Skeletal muscle tissue (tissue), 3 donors: ENCODE measurements at regions not wholly inside any gene's neighbourhood (a gene's known extent, or its start where the extent isn't known, plus 50 kb on each side); places are given as distances from the start of the nearest gene placed in this dataset.

Source experiments
- H3K27ac ChIP-seq: one replicate; pipeline ENCODE4 v1.7.0; 2013; ENCODE audit warnings: mild to moderate bottlenecking, low read depth, low read length, inconsistent platforms
- H3K27me3 ChIP-seq, 3 donors: one replicate each; pipeline ENCODE4 v1.7.0; 2013; ENCODE audit warnings: low read length in 3 of 3; ENCODE audit not compliant: control insufficient read depth in 3 of 3, insufficient read depth in 3 of 3
- H3K36me3 ChIP-seq, 3 donors: one replicate each; pipeline ENCODE4 v1.7.0; 2013; ENCODE audit warnings: low read length in 3 of 3; ENCODE audit not compliant: control insufficient read depth in 3 of 3, insufficient read depth in 3 of 3
- H3K4me1 ChIP-seq, 3 donors: one replicate each; pipeline ENCODE4 v1.7.0; 2013; ENCODE audit warnings: low read length in 3 of 3, mild to moderate bottlenecking in 3 of 3; ENCODE audit not compliant: control insufficient read depth in 3 of 3, insufficient read depth in 3 of 3
- H3K4me3 ChIP-seq, 3 donors: one replicate each; pipeline ENCODE4 v1.7.0; 2013; ENCODE audit warnings: low read length in 3 of 3
- H3K9ac ChIP-seq, 3 donors: one replicate each; pipeline ENCODE4 v1.7.0; 2013; ENCODE audit warnings: low read length in 3 of 3, mild to moderate bottlenecking in 3 of 3, moderate library complexity in 2 of 3, low read depth in 1 of 3
- H3K9me3 ChIP-seq, 3 donors: one replicate each; pipeline ENCODE4 v1.7.0; 2013; ENCODE audit warnings: low read length in 3 of 3; ENCODE audit not compliant: control insufficient read depth in 3 of 3
- donor health status: Osteomylitis.

DNA sequence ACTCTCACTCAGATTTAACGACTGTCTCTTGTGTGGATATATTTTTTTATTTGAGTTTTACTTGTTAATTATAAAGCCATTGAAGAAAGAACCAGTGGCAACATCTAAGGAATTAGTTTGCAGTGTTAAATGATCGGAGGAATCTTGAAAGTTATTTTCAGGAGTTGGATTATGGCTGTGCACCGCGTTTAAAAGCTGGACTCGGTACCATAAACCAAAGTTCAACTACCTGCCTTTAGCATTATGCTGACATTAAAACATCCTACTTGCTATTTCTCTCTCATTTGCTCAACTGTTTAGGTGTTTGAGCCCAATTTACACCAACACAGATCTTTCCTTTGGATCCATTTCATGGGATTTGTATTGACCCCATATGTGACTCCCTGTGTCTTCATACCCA is 289.4 kb upstream of the SASH1 start:
- no peak overlapping the region for H3K9ac ChIP-seq
- H3K4me3 ChIP-seq = no peak overlapping the region

DNA sequence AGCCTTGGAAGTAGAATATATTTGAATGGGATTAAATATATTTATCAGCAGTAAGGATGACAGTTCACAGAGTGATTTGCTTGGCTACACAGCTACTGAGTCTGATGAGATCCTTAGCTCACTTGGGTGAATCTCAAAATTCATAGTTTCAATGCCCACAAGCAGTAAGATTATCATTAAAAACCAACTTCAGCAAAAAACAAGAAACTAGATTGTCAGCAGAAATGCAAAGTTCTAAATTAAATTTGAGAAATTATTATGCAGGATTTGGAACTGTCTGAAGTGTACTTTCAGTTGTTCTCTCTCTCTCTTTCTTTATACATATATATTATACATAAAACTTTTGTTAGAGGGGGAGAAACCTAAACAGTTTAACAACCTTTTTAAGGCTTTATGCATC is 288.8 kb upstream of the SASH1 start:
- Histone ChIP-seq H3K4me1 (no peaks in the 10 kb centered on the region), H3K27me3 (no peaks in the 10 kb centered on the region), H3K27ac (no peak overlapping the region), H3K36me3 (no peaks in the 10 kb centered on the region), H3K4me3 (no peak overlapping the region), H3K9me3 (peaks cover 0 to 3% (median 2%) of the 10 kb centered on the region in 3 donors), H3K9ac (no peak overlapping the region)

More for the DNA sequence above, 289.4 kb upstream of the SASH1 start:
- Histone ChIP-seq H3K36me3 (no peaks in the 10 kb centered on the region), H3K27me3 (no peaks in the 10 kb centered on the region), H3K9me3 (peaks cover 0 to 3% (median 2%) of the 10 kb centered on the region in 3 donors), H3K4me1 (no peaks in the 10 kb centered on the region), H3K27ac (no peak overlapping the region)

DNA sequence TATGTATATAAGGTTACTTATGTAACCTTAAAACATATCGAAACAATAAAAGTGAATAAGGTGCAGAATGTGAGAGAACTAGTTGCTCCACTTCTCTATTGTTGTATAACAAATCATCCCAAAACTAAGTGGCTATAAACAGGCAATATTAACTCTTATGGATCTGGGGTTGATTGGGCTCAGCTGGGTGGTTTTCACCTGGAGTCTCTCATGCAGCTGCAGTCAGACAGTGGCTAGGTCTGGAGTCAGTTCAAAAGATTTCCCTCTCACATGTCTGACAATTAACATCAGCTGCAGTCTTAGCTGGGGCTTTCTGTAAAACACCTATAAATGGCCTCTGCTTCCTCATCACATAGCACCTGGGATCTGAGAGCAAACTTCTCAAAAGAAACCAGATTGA is 288.4 kb upstream of the SASH1 start:
- H3K27me3 ChIP-seq = no peaks in the 10 kb centered on the region
- peaks cover 0 to 3% (median 2%) of the 10 kb centered on the region in 3 donors for H3K9me3 ChIP-seq
- no peak overlapping the region for H3K27ac ChIP-seq
- no peak overlapping the region for H3K4me3 ChIP-seq
- no peaks in the 10 kb centered on the region for H3K4me1 ChIP-seq
- no peak overlapping the region for H3K9ac ChIP-seq
- no peaks in the 10 kb centered on the region for H3K36me3 ChIP-seq

DNA sequence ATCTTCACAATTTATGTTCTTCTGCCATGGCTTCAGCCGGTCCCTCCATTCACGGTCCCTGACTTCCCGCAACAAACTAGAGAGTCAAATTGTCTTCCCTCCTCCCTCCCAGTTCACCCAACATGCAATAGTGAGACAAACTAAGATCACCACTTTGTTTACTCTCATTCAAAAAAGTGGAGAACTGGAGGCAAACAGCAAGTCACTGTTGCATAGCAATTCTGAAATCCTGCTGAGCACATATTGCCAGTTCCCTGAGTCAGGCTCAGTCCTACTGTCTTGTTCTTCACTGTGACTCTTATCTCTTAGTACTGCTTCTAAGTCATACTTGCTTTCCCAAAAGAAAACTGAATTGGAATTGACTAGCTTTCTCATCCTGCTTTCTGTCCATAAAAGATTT is 287.2 kb upstream of the SASH1 start:
- Histone ChIP-seq H3K9me3 (peaks cover 0 to 3% (median 2%) of the 10 kb centered on the region in 3 donors), H3K27ac (no peak overlapping the region), H3K4me1 (no peaks in the 10 kb centered on the region), H3K4me3 (no peak overlapping the region), H3K27me3 (no peaks in the 10 kb centered on the region), H3K36me3 (no peaks in the 10 kb centered on the region), H3K9ac (no peak overlapping the region)

DNA sequence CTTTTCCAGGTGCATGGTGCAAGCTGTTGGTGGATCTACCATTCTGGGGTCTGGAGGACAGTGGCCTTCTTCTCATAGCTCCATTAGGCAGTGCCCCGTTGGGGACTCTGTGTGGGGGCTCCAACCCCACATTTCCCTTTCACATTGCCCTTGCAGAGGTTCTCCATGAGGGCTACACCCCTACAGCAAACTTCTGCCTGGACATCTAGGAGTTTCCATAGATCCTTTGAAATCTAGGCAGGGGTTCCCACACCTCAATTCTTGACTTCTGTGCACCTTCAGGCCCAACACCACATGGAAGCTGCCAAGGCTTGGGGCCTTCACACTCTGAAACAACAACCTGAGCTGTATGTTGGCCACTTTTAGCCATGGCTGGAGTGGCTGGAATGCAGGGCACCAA is 282.8 kb upstream of the SASH1 start:
- no peaks in the 10 kb centered on the region for H3K36me3 ChIP-seq
- H3K4me1 ChIP-seq = no peaks in the 10 kb centered on the region
- H3K4me3 ChIP-seq = no peak overlapping the region
- H3K27ac ChIP-seq = no peak overlapping the region
- H3K9me3 ChIP-seq = no peaks in the 10 kb centered on the region
- H3K27me3 ChIP-seq = no peaks in the 10 kb centered on the region
- no peak overlapping the region for H3K9ac ChIP-seq

DNA sequence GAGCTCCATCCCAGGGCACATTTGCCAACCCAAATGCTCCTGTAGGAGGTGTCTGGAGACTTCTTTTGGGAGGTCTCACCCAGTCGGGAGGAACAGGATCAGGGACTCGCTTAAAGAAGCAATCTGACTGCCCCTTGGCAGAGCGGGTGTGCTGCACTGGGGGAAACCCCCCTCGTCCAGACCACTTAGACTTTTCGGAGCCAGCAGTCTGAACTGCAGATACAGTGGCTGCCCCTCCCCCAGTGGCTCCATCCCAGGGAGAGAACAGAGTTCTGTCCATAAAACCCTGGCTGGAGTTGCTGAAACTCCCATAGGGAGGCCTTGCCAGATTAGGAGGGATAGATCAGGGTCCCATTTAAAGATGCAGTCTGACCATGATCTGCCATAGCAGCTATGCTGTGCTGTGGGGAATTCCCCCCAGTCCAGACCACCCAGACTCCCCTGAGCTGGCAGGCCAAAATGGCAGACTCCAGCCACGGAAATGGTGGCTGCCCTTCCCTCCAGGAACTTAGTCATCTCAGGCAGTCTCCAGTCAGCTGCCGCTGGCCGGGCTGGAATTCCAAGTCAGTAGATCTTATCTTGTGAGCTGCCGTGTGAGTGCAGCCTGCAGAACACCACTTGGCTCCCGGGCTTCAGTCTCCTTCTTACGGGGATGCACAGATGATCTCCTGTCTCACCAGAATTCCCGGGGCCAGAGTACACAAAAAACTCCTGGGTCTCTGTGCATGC is 278.1 kb upstream of the SASH1 start:
- H3K9me3 ChIP-seq = no peaks in the 10 kb centered on the region
- no peak overlapping the region for H3K27ac ChIP-seq
- H3K36me3 ChIP-seq = no peaks in the 10 kb centered on the region
- no peaks in the 10 kb centered on the region for H3K27me3 ChIP-seq
- H3K4me3 ChIP-seq = no peak overlapping the region
- no peaks in the 10 kb centered on the region for H3K4me1 ChIP-seq
- no peak overlapping the region for H3K9ac ChIP-seq

DNA sequence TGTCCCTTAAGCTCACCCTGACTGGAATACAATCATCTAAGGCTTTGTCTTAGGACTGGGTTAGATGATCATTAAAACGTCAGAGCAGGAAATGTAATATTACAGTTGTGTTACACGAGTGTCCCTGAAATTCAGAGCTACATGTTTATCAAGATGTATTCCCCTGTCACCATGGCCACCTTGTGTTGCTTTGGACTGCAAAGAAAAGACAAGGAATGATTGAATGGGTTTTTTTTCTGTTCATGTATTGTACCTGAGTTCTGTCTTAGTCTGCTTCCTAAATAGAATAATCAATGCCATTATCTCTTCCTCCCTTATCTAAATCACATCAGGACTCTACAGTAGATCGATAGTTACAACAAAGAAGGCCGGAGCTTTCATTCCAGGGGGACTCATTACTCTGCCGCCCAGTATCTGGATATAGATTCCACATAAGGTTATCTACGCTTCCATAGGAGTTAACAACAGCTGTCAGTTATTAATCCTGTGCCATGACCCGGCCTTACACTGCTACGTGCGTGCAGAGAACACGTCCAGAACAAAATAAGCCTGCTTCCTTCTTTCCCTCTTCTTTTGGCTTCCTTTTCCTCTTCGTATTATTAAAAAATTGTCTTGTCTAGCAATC is 274.1 kb upstream of the SASH1 start:
- Histone ChIP-seq H3K27ac (no peak overlapping the region), H3K9ac (no peak overlapping the region), H3K4me1 (no peaks in the 10 kb centered on the region), H3K36me3 (no peaks in the 10 kb centered on the region), H3K27me3 (no peaks in the 10 kb centered on the region), H3K4me3 (no peak overlapping the region), H3K9me3 (no peaks in the 10 kb centered on the region)

DNA sequence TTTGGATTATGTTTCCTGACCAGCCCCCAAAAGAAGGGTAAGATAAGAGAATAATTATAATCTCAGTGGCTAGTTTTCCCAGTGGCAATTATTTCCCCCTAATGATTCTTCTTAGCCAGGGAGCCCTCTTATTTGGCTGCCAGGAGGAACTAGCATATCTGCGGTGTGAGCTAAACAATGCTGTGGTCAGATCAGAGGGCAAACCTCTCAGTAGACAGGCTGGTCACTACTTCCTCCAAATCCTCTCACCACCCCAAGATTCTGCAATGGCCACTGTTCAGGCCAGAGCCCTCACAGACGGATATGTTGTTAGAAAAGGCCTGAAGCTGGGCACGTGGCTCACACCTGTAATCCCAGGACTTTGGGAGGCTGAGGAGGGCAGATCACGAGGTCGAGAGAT is 273.4 kb upstream of the SASH1 start:
- Histone ChIP-seq H3K27me3 (no peaks in the 10 kb centered on the region), H3K9ac (no peak overlapping the region), H3K9me3 (no peaks in the 10 kb centered on the region), H3K4me3 (no peak overlapping the region), H3K27ac (no peak overlapping the region), H3K4me1 (no peaks in the 10 kb centered on the region), H3K36me3 (no peaks in the 10 kb centered on the region)

DNA sequence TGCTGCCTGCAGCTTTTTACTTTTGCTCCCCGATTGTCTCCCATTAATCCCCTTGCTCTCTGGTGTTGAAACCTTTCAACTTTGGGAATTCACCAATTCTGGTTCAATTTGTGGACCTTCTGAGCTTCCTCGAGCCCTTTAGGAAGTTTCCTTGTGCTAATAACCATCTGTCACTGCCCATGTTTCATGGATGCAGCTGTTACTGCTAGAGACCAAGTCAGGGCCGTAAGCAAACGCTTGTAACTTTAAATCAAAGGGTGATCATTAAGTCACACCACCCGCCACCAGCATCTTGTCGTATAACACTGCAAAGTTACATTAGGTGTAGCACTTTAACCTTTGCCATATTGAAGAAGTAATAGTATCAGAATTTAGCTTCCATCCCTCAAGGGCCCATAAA is 268.3 kb upstream of the SASH1 start:
- no peak overlapping the region for H3K4me3 ChIP-seq
- no peaks in the 10 kb centered on the region for H3K36me3 ChIP-seq
- no peaks in the 10 kb centered on the region for H3K4me1 ChIP-seq
- H3K9me3 ChIP-seq = no peaks in the 10 kb centered on the region
- no peaks in the 10 kb centered on the region for H3K27me3 ChIP-seq
- no peak overlapping the region for H3K27ac ChIP-seq
- no peak overlapping the region for H3K9ac ChIP-seq

DNA sequence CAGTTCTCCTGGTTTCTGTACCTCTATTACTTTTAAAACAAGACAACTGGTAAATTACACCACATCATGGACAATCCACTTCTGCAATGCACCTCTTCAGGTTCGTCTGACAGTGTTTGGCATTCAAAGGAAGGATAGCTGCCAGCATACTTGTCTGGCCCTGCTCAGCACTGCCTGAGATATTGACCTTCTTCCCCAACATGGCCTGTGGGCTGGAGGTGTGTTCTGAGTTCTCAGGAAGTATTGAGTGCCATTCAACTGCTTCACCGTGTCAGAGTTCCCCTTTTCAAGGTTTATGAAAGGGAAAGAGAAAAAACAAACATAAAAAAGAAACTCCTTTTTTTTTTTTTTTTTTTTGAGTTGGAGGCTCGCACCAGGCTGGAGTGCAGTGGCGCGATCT is 267.9 kb upstream of the SASH1 start:
- H3K4me3 ChIP-seq = no peak overlapping the region

More for the DNA sequence above, 267.9 kb upstream of the SASH1 start:
- no peaks in the 10 kb centered on the region for H3K4me1 ChIP-seq
- H3K27me3 ChIP-seq = no peaks in the 10 kb centered on the region
- H3K9me3 ChIP-seq = no peaks in the 10 kb centered on the region
- no peaks in the 10 kb centered on the region for H3K36me3 ChIP-seq
- H3K9ac ChIP-seq = no peak overlapping the region
- H3K27ac ChIP-seq = no peak overlapping the region
